ENCODE measurements at regions not wholly inside any gene's neighbourhood (a gene's known extent, or its start where the extent isn't known, plus 50 kb on each side); places are given as distances from the start of the nearest gene placed in this dataset.

DNA sequence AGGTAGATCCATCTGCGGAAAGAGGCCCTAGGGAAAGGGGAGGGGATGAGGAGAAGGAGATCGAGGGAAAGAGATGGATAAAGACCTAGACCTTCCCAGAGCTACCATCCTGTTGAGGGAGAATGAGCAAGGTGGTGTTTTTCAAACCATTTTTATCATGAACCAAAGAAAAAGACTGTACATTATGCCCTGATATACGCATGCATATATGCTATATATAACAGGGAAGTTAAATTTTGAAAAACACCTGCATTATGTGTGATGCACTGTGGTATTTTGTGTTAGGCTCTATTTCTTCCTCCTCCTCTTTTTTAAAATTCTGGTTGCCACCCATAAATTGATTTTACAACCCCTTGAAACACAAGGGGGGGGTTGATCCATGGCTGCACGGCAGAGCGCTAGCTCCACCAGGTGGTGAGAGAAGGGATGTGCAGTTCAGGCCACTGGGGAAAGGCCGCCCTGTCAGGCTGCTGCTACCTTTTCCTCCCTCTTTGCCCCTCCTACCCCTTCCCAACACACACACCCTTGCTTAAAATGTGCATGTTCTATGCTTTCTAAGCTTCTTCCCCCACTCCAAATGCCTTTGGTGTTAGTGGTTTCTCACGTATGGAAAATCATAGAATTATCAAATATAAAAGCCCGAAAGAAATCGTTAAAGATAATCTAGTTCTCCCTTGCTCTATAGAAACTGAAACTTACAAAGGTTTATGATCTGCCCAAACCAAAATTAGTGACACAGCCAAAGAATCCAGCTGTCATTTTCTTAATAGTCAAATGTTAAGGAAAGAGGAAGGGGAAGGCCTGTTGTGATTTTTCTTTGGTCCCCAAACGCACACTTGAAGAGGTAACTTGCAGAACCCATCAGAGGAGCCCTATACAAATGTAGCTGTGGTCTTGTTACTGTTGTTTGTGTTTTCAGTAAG, 262.0 kb upstream of the UMPS start:
- no peak for DNase-seq (ENCODE audit: low read depth)
- TF ChIP-seq CTCF (IDR thresholded peaks at IDR 0.05; ENCODE audit: low read depth, low read length, missing control alignments) = peak; percentile 98
- no peak overlapping the region for H3K4me3 ChIP-seq (ENCODE audit: low read depth, low read length)

DNA sequence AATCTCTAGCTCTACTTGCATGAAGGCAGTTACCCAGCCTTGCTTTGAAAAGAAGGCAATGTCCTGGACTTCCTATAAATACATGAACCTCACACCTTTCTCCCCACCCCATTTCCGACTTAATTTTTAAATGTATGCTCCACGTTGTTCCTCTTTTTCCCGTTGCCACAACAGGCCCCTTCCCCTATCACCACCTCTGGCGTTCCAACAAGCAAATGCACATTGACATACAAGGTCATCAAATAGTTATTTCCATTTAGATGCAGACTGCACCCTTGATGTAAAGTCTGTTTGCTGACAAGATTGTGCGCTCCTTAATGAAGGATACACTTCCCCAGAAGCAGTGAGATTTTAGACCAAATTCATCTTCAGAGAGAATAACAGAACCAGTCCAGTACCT, 260.7 kb upstream of the UMPS start:
- DNase-seq (ENCODE audit: low read depth) = no peak
- H3K4me3 ChIP-seq (ENCODE audit: low read depth, low read length) = no peak overlapping the region
- no peak for TF ChIP-seq CTCF (IDR thresholded peaks at IDR 0.05; ENCODE audit: low read depth, low read length, missing control alignments)

- no peak for TF ChIP-seq CTCF (IDR thresholded peaks at IDR 0.05; ENCODE audit: low read depth, low read length, missing control alignments)
- no peak for DNase-seq (ENCODE audit: low read depth)
- no peak overlapping the region for H3K4me3 ChIP-seq (ENCODE audit: low read depth, low read length)
These were observed 251.4 kb upstream of the UMPS start for GRCh38 chr3:124478830-124479229.

DNA sequence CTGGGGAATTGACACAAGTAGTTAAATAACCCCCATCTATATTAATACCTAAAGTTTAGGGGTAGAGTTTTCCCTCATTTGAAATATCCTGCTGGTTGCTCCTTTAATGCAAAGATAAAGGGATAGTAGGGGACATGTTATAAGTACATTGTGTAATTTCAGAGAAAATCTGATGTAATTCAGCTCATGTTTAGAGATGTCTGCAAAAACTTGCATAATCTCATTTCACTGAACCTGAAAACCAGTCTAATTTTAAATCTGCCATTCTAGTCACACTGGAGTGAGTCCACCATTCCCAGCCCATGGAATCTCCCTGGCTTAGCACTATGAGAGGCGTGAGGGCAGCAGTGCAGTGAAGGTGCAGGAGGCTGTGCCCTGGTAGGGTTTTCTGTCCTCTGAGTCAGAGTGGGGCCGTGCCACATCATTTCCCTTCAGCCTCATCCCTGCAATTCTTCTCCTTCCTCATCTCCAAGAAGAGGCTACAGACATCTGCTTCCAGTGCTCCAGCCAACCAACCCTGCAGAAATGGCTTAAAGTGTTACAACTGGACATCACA, 246.3 kb upstream of the UMPS start:
- H3K4me3 ChIP-seq (ENCODE audit: low read depth, low read length) = no peak overlapping the region
- DNase-seq (ENCODE audit: low read depth) = no peak
- no peak for TF ChIP-seq CTCF (IDR thresholded peaks at IDR 0.05; ENCODE audit: low read depth, low read length, missing control alignments)

DNA sequence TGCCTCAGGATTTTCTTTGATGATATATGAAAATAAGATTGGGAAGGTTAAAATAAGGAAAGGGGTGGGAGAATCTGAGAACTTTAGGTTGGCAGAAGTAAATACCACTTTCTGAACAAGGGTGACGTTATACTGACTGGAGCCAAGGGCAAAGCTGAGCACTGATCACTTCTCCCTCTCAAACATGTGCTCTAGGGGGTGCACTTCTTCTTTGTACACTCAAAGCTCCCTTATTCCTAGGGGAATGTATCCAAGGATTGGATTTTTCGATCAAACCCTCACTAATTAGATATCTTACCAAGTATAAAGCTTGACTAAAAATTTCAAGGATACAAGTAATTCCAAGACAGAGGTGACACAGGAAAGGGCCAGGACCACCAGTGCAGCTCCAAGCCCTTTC, 243.9 kb upstream of the UMPS start:
- no peak for DNase-seq (ENCODE audit: low read depth)
- no peak overlapping the region for H3K4me3 ChIP-seq (ENCODE audit: low read depth, low read length)
- TF ChIP-seq CTCF (IDR thresholded peaks at IDR 0.05; ENCODE audit: low read depth, low read length, missing control alignments) = no peak

GRCh38 chr3:124489506-124489905, 240.7 kb upstream of the UMPS start:
- H3K4me3 ChIP-seq (ENCODE audit: low read depth, low read length) = no peak overlapping the region
- DNase-seq (ENCODE audit: low read depth) = no peak
- no peak for TF ChIP-seq CTCF (IDR thresholded peaks at IDR 0.05; ENCODE audit: low read depth, low read length, missing control alignments)

Measured in GM12864 (cell line).